SK-N-SH treated with all-trans-retinoic acid at 6 μM for 48 hours (cell line): ENCODE measurements at regions not wholly inside any gene's neighbourhood (a gene's known extent, or its start where the extent isn't known, plus 50 kb on each side); places are given as distances from the start of the nearest gene placed in this dataset.

Experiments used
- ARNTL ChIP-seq: fragments of 450-650 bp; formaldehyde crosslinking; IDR thresholded peaks from 2 replicates; pipeline ENCODE4 v1.5.0; 2020; ENCODE audit warnings: low read depth, mild to moderate bottlenecking, moderate library complexity, borderline replicate concordance
- PATZ1 ChIP-seq: fragments of 250-450 bp; sonication (Bioruptor Pico); IDR thresholded peaks from 2 replicates; pipeline ENCODE4 v1.8.0; 2020; ENCODE audit warnings: mild to moderate bottlenecking, moderate library complexity, borderline replicate concordance
- PPARA ChIP-seq: fragments of 250-450 bp; sonication (Bioruptor Pico); IDR thresholded peaks from 2 replicates; pipeline ENCODE4 v1.5.0; 2020; ENCODE audit warnings: mild to moderate bottlenecking, borderline replicate concordance
- TOX ChIP-seq: fragments of 250-450 bp; sonication (Bioruptor Pico); IDR thresholded peaks from 2 replicates; pipeline ENCODE4 v1.8.0; 2021; ENCODE audit warnings: mild to moderate bottlenecking, moderate library complexity, borderline replicate concordance
- ZC3H10 ChIP-seq: fragments of 250-450 bp; sonication (Bioruptor Pico); IDR thresholded peaks from 2 replicates; pipeline ENCODE4 v1.5.1; 2021; ENCODE audit warnings: mild to moderate bottlenecking, moderate library complexity
- ZFP3 ChIP-seq: fragments of 250-450 bp; sonication (Bioruptor Pico); IDR thresholded peaks from 2 replicates; pipeline ENCODE4 v1.5.0; 2020; ENCODE audit warnings: mild to moderate bottlenecking, moderate library complexity
- ZFP30 ChIP-seq: fragments of 450-650 bp; formaldehyde crosslinking; IDR thresholded peaks from 2 replicates; pipeline ENCODE4 v1.5.0; 2022; ENCODE audit warnings: mild to moderate bottlenecking, moderate library complexity
- ZNF565 ChIP-seq: fragments of 450-650 bp; formaldehyde crosslinking; conservative IDR thresholded peaks from 2 replicates; pipeline ENCODE4 v1.5.0; 2020; ENCODE audit warnings: low read depth, mild to moderate bottlenecking, moderate library complexity

GRCh38 chr10:29022513-29022912, 266.4 kb upstream of the LYZL1 start:
- TF ChIP-seq ZC3H10 (CRISPR knock-in tag), result no peak
- TF ChIP-seq TOX, result no peak
- no peak for TF ChIP-seq ZFP30
- TF ChIP-seq PPARA, result no peak
- TF ChIP-seq ZFP3 (CRISPR knock-in tag), result no peak
- TF ChIP-seq ZNF565 (CRISPR knock-in tag), result no peak
- TF ChIP-seq ARNTL (CRISPR knock-in tag), result no peak
- TF ChIP-seq PATZ1, result no peak
